GM12873 (cell line): ENCODE measurements at regions not wholly inside any gene's neighbourhood (a gene's known extent, or its start where the extent isn't known, plus 50 kb on each side); places are given as distances from the start of the nearest gene placed in this dataset.

Experiments
- CTCF ChIP-seq: IDR thresholded peaks from 2 replicates; pipeline ENCODE4 v1.5.1; 2012; ENCODE audit warnings: low read depth, mild to moderate bottlenecking, moderate library complexity, low read length, control low read depth; ENCODE audit not compliant: insufficient read depth; ENCODE audit errors: missing control alignments

GRCh38 chr20:57959018-57959417, 249.2 kb upstream of the PMEPA1 start:
- TF ChIP-seq CTCF, result no peak

- TF ChIP-seq CTCF, result no peak
These were observed 248.2 kb upstream of the PMEPA1 start for GRCh38 chr20:57958050-57958420.

- TF ChIP-seq CTCF, result no peak
These were observed 247.7 kb upstream of the PMEPA1 start for GRCh38 chr20:57957411-57958049.

- TF ChIP-seq CTCF, result no peak
These were observed 243.8 kb upstream of the PMEPA1 start for GRCh38 chr20:57953638-57954037.

GRCh38 chr20:57952136-57952535, 242.3 kb upstream of the PMEPA1 start:
- no peak for TF ChIP-seq CTCF

GRCh38 chr20:57951549-57951948, 241.7 kb upstream of the PMEPA1 start:
- TF ChIP-seq CTCF, result no peak

- no peak for TF ChIP-seq CTCF
These were observed 241.1 kb upstream of the PMEPA1 start for GRCh38 chr20:57950764-57951485.
